Neural cell (in vitro differentiated cells): ENCODE measurements at regions not wholly inside any gene's neighbourhood (a gene's known extent, or its start where the extent isn't known, plus 50 kb on each side); places are given as distances from the start of the nearest gene placed in this dataset.

ENCODE experiments used
- H2AFZ ChIP-seq: fragments of 200-600, 300-800 bp; sonication (generic), shearing (Covaris generic); 2 replicates; pipeline ENCODE4 v1.6.0; 2014; ENCODE audit warnings: low read depth, mild to moderate bottlenecking, antibody characterized with exemption, low read length, moderate library complexity
- H3F3A ChIP-seq: fragments of 200-600 bp; shearing (Covaris generic); 2 replicates; pipeline ENCODE4 v1.6.1; 2016; ENCODE audit warnings: mild to moderate bottlenecking, moderate library complexity, mixed read lengths, antibody characterized with exemption, low read length; ENCODE audit not compliant: insufficient read depth, poor library complexity, severe bottlenecking
- H3K27ac ChIP-seq: fragments of 200-600, 300-800 bp; sonication (generic), shearing (Covaris generic); 2 replicates; pipeline ENCODE4 v1.5.1; 2014; ENCODE audit warnings: mild to moderate bottlenecking, low read length, moderate library complexity
- H3K27me3 ChIP-seq: fragments of 300-800, 200-600 bp; sonication (generic), shearing (Covaris generic); 2 replicates; pipeline ENCODE4 v1.6.0; 2014; ENCODE audit warnings: mild to moderate bottlenecking, low read depth, low read length, moderate library complexity; ENCODE audit not compliant: insufficient read depth
- H3K36me3 ChIP-seq: fragments of 300-800, 200-600 bp; sonication (generic), shearing (Covaris generic); 2 replicates; pipeline ENCODE4 v1.5.1; 2014; ENCODE audit warnings: mild to moderate bottlenecking, antibody characterized with exemption, low read length, moderate library complexity; ENCODE audit not compliant: insufficient read depth
- H3K4me2 ChIP-seq: fragments of 300-800, 200-600 bp; sonication (generic), shearing (Covaris generic); 2 replicates; pipeline ENCODE4 v1.6.0; 2014; ENCODE audit warnings: mild to moderate bottlenecking, low read length
- H3K4me3 ChIP-seq: fragments of 300-800, 200-600 bp; sonication (generic), shearing (Covaris generic); 2 replicates; pipeline ENCODE4 v1.5.1; 2014; ENCODE audit warnings: mild to moderate bottlenecking, low read length, moderate library complexity
- H3K79me2 ChIP-seq: fragments of 200-600 bp; shearing (Covaris generic); replicated peaks from 2 replicates; pipeline ENCODE4 v1.6.0; 2014; ENCODE audit warnings: mild to moderate bottlenecking, low read length, moderate library complexity; ENCODE audit not compliant: insufficient read depth
- H3K9ac ChIP-seq: fragments of 300-800, 200-600 bp; sonication (generic), shearing (Covaris generic); 2 replicates; pipeline ENCODE4 v1.6.1; 2016; ENCODE audit warnings: mild to moderate bottlenecking, low read length, mixed read lengths
- H3K9me2 ChIP-seq: fragments of 200-600 bp; shearing (Covaris generic); 2 replicates; pipeline ENCODE4 v1.6.1; 2016; ENCODE audit warnings: mild to moderate bottlenecking, low read length, mixed read lengths; ENCODE audit not compliant: insufficient read depth
- H3K9me3 ChIP-seq: fragments of 200-600, 300-800 bp; sonication (generic), shearing (Covaris generic); 2 replicates; pipeline ENCODE4 v1.6.1; 2016; ENCODE audit warnings: mild to moderate bottlenecking, mixed run types, low read length, moderate library complexity, mixed read lengths
- H4K20me1 ChIP-seq: fragments of 200-600 bp; shearing (Covaris generic); 2 replicates; pipeline ENCODE4 v1.6.1; 2016; ENCODE audit warnings: mild to moderate bottlenecking, mixed run types; ENCODE audit not compliant: insufficient read depth
- CTCF ChIP-seq: fragments of 450-650 bp; IDR thresholded peaks from 2 replicates; pipeline ENCODE4 v1.5.1; 2014; ENCODE audit warnings: antibody characterized with exemption, mild to moderate bottlenecking, moderate library complexity; ENCODE audit not compliant: poor library complexity, severe bottlenecking
- EZH2 ChIP-seq: fragments of 200-600, 300-800 bp; shearing (Covaris generic), sonication (generic); IDR thresholded peaks from 2 replicates; pipeline ENCODE4 v1.6.1; 2014; ENCODE audit warnings: antibody characterized with exemption, low read length, borderline replicate concordance, mild to moderate bottlenecking; ENCODE audit not compliant: insufficient read depth, poor library complexity, severe bottlenecking
- RAD21 ChIP-seq: fragments of 450-650 bp; conservative IDR thresholded peaks from 2 replicates; pipeline ENCODE4 v1.6.1; 2014; ENCODE audit warnings: antibody characterized with exemption, mild to moderate bottlenecking, moderate library complexity
- SMC3 ChIP-seq: fragments of 450-650 bp; conservative IDR thresholded peaks from 2 replicates; pipeline ENCODE4 v1.6.1; 2014; ENCODE audit warnings: antibody characterized with exemption, mild to moderate bottlenecking, moderate library complexity; ENCODE audit not compliant: poor library complexity
- TAF1 ChIP-seq: IDR thresholded peaks from 2 replicates; pipeline ENCODE4 v1.6.1; 2012; ENCODE audit warnings: low read depth
- TF ChIP-seq, protein P1 (sequence below): IDR thresholded peaks from 2 replicates; pipeline ENCODE4 v1.6.1; 2012; ENCODE audit warnings: borderline replicate concordance

- Histone ChIP-seq H4K20me1 (no peaks in the 10 kb centered on the region), H3F3A (no peaks in the 10 kb centered on the region)
Measured at GRCh38 chr12:34405286-34406227, 383.3 kb downstream of the ALG10 start.

GRCh38 chr12:34406228-34406995 lies 384.1 kb downstream of the ALG10 start:
- TF ChIP-seq CTCF: no peak
- TF ChIP-seq EZH2: no peak
- TF ChIP-seq, protein P1, sequence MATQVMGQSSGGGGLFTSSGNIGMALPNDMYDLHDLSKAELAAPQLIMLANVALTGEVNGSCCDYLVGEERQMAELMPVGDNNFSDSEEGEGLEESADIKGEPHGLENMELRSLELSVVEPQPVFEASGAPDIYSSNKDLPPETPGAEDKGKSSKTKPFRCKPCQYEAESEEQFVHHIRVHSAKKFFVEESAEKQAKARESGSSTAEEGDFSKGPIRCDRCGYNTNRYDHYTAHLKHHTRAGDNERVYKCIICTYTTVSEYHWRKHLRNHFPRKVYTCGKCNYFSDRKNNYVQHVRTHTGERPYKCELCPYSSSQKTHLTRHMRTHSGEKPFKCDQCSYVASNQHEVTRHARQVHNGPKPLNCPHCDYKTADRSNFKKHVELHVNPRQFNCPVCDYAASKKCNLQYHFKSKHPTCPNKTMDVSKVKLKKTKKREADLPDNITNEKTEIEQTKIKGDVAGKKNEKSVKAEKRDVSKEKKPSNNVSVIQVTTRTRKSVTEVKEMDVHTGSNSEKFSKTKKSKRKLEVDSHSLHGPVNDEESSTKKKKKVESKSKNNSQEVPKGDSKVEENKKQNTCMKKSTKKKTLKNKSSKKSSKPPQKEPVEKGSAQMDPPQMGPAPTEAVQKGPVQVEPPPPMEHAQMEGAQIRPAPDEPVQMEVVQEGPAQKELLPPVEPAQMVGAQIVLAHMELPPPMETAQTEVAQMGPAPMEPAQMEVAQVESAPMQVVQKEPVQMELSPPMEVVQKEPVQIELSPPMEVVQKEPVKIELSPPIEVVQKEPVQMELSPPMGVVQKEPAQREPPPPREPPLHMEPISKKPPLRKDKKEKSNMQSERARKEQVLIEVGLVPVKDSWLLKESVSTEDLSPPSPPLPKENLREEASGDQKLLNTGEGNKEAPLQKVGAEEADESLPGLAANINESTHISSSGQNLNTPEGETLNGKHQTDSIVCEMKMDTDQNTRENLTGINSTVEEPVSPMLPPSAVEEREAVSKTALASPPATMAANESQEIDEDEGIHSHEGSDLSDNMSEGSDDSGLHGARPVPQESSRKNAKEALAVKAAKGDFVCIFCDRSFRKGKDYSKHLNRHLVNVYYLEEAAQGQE: no peak
- H3K9me3 ChIP-seq: peaks cover 19% of the 10 kb centered on the region
- H3K9me2 ChIP-seq: no peaks in the 10 kb centered on the region
- H3K79me2 ChIP-seq: no peaks in the 10 kb centered on the region
- no peaks in the 10 kb centered on the region for H3K27me3 ChIP-seq
- no peak overlapping the region for H3K4me3 ChIP-seq
- H3K4me2 ChIP-seq: no peak overlapping the region
- no peak overlapping the region for H2AFZ ChIP-seq
- no peak overlapping the region for H3K27ac ChIP-seq
- no peaks in the 10 kb centered on the region for H3F3A ChIP-seq
- no peaks in the 10 kb centered on the region for H4K20me1 ChIP-seq
- H3K36me3 ChIP-seq: no peaks in the 10 kb centered on the region
- no peak overlapping the region for H3K9ac ChIP-seq

More at GRCh38 chr12:34405286-34406227, 383.3 kb downstream of the ALG10 start:
- H3K4me3 ChIP-seq: no peak overlapping the region
- H3K9ac ChIP-seq: no peak overlapping the region
- H3K9me3 ChIP-seq: peaks cover 19% of the 10 kb centered on the region
- no peaks in the 10 kb centered on the region for H3K36me3 ChIP-seq
- no peak overlapping the region for H3K27ac ChIP-seq
- TF ChIP-seq EZH2 (no peak), SMC3 (no peak), RAD21 (no peak)
- no peak overlapping the region for H3K4me2 ChIP-seq
- H3K27me3 ChIP-seq: no peaks in the 10 kb centered on the region
- no peak overlapping the region for H2AFZ ChIP-seq
- no peaks in the 10 kb centered on the region for H3K9me2 ChIP-seq
- H3K79me2 ChIP-seq: no peaks in the 10 kb centered on the region

- Histone ChIP-seq H3K9me3 (peaks cover 19% of the 10 kb centered on the region), H3F3A (no peaks in the 10 kb centered on the region), H3K79me2 (no peaks in the 10 kb centered on the region), H3K4me3 (no peak overlapping the region), H3K27me3 (no peaks in the 10 kb centered on the region), H4K20me1 (no peaks in the 10 kb centered on the region), H3K4me2 (no peak overlapping the region), H3K9me2 (no peaks in the 10 kb centered on the region), H3K36me3 (no peaks in the 10 kb centered on the region), H3K27ac (no peak overlapping the region), H3K9ac (no peak overlapping the region), H2AFZ (no peak overlapping the region)
- TF ChIP-seq, protein P1: no peak
- TF ChIP-seq RAD21: no peak
- TF ChIP-seq TAF1: no peak
Measured at GRCh38 chr12:34406996-34407300, 384.7 kb downstream of the ALG10 start.
